GM18499 (cell line): ENCODE measurements at regions not wholly inside any gene's neighbourhood (a gene's known extent, or its start where the extent isn't known, plus 50 kb on each side); places are given as distances from the start of the nearest gene placed in this dataset.

Experiments used
- ATAC-seq: cut with Tn5 transposase; IDR thresholded peaks from one replicate; pipeline ENCODE4 v1.9.1; 2021; ENCODE audit warnings: moderate number of reproducible peaks; ENCODE audit not compliant: insufficient read depth, unreplicated experiment

- ATAC-seq: no peak
Observed at GRCh38 chr3:137382005-137382594, 382.0 kb upstream of the SOX14 start.

- no peak for ATAC-seq
Observed at GRCh38 chr3:137385922-137386321, 378.2 kb upstream of the SOX14 start.

- no peak for ATAC-seq
Observed at GRCh38 chr3:137409584-137409983, 354.5 kb upstream of the SOX14 start.

- no peak for ATAC-seq
Observed at GRCh38 chr3:137410028-137410427, 354.1 kb upstream of the SOX14 start.

GRCh38 chr3:137420198-137420995 lies 343.7 kb upstream of the SOX14 start:
- no peak for ATAC-seq

- ATAC-seq: no peak
Observed at GRCh38 chr3:137438561-137438960, 325.6 kb upstream of the SOX14 start.

- no peak for ATAC-seq
Observed at GRCh38 chr3:137460944-137461343, 303.2 kb upstream of the SOX14 start.

- ATAC-seq: no peak
Observed at GRCh38 chr3:137463131-137463530, 301.0 kb upstream of the SOX14 start.

GRCh38 chr3:137464341-137464740 lies 299.8 kb upstream of the SOX14 start:
- no peak for ATAC-seq

- ATAC-seq: no peak
Observed at GRCh38 chr3:137468446-137468845, 295.7 kb upstream of the SOX14 start.

GRCh38 chr3:137469263-137469662 lies 294.9 kb upstream of the SOX14 start:
- no peak for ATAC-seq

- ATAC-seq: no peak
Observed at GRCh38 chr3:137471130-137471529, 293.0 kb upstream of the SOX14 start.

GRCh38 chr3:137471558-137472204 lies 292.4 kb upstream of the SOX14 start:
- ATAC-seq: no peak

- no peak for ATAC-seq
Observed at GRCh38 chr3:137477614-137478013, 286.5 kb upstream of the SOX14 start.

GRCh38 chr3:137509354-137510045 lies 254.6 kb upstream of the SOX14 start:
- no peak for ATAC-seq

GRCh38 chr3:137511655-137512054 lies 252.5 kb upstream of the SOX14 start:
- no peak for ATAC-seq

GRCh38 chr3:137514853-137515252 lies 249.3 kb upstream of the SOX14 start:
- ATAC-seq: no peak

- no peak for ATAC-seq
Observed at GRCh38 chr3:137519602-137520001, 244.5 kb upstream of the SOX14 start.

GRCh38 chr3:137524751-137525150 lies 239.4 kb upstream of the SOX14 start:
- no peak for ATAC-seq

- ATAC-seq: no peak
Observed at GRCh38 chr3:137525471-137525870, 238.6 kb upstream of the SOX14 start.

- ATAC-seq: no peak
Observed at GRCh38 chr3:137542049-137542448, 222.1 kb upstream of the SOX14 start.
